ENCODE measurements at regions not wholly inside any gene's neighbourhood (a gene's known extent, or its start where the extent isn't known, plus 50 kb on each side); places are given as distances from the start of the nearest gene placed in this dataset.

GRCh38 chr15:62736756-62737155, 305.8 kb upstream of the TPM1 start:
- TF ChIP-seq CTCF (IDR thresholded peaks at IDR 0.05; ENCODE audit: low read depth, low read length, missing input control): no peak
- TF ChIP-seq REST (IDR thresholded peaks at IDR 0.05): no peak
- TF ChIP-seq ZBTB33 (IDR thresholded peaks at IDR 0.05): no peak
- no peak for TF ChIP-seq RXRA (IDR thresholded peaks at IDR 0.05)
- TF ChIP-seq YY1 (IDR thresholded peaks at IDR 0.05): no peak
- TF ChIP-seq MAX (IDR thresholded peaks at IDR 0.05): no peak
- no peak for TF ChIP-seq JUND (IDR thresholded peaks at IDR 0.05)
- TF ChIP-seq FOXA1 (IDR thresholded peaks at IDR 0.05): no peak
- TF ChIP-seq GABPA (IDR thresholded peaks at IDR 0.05 in 1 of 2, conservative IDR thresholded peaks at IDR 0.05 in 1 of 2): no peak
- no peak for TF ChIP-seq SP1 (IDR thresholded peaks at IDR 0.05)
- no peak for TF ChIP-seq NR2F2 (IDR thresholded peaks at IDR 0.05)
- no peak for TF ChIP-seq TAF1 (conservative IDR thresholded peaks at IDR 0.05)

Data from liver (tissue), 3 donors.